NCI-H2196 (cell line): ENCODE measurements at regions not wholly inside any gene's neighbourhood (a gene's known extent, or its start where the extent isn't known, plus 50 kb on each side); places are given as distances from the start of the nearest gene placed in this dataset.
"Not testable (repeated sequence)": the region's sequence is repeated elsewhere in the genome, so short reads cannot be mapped to it uniquely, and the experiment has no call there.

ENCODE experiments used
- DNase-seq: peaks from one replicate; lab custom pipeline; 2025; ENCODE audit not compliant: unreplicated experiment; lab: John Stamatoyannopoulos, UW

- DNase-seq = no peak
Observed at GRCh38 chr3:159502986-159503385, 485.6 kb upstream of the IL12A start.

- DNase-seq = not testable (repeated sequence)
Observed at GRCh38 chr3:159510988-159511387, 477.6 kb upstream of the IL12A start.

- no peak for DNase-seq
Observed at GRCh38 chr3:159513444-159513843, 475.2 kb upstream of the IL12A start.

GRCh38 chr3:159513867-159514380, 474.7 kb upstream of the IL12A start:
- DNase-seq = no peak

GRCh38 chr3:159517105-159517504, 471.5 kb upstream of the IL12A start:
- no peak for DNase-seq

GRCh38 chr3:159520638-159521037, 468.0 kb upstream of the IL12A start:
- no peak for DNase-seq

- no peak for DNase-seq
Observed at GRCh38 chr3:159522276-159522675, 466.4 kb upstream of the IL12A start.

- no peak for DNase-seq
Observed at GRCh38 chr3:159528251-159528895, 460.3 kb upstream of the IL12A start.

- no peak for DNase-seq
Observed at GRCh38 chr3:159532577-159532976, 456.1 kb upstream of the IL12A start.

GRCh38 chr3:159534496-159534895, 454.1 kb upstream of the IL12A start:
- no peak for DNase-seq

- no peak for DNase-seq
Observed at GRCh38 chr3:159536876-159537275, 451.8 kb upstream of the IL12A start.

- no peak for DNase-seq
Observed at GRCh38 chr3:159538507-159538906, 450.1 kb upstream of the IL12A start.

- no peak for DNase-seq
Observed at GRCh38 chr3:159540882-159541495, 447.6 kb upstream of the IL12A start.

GRCh38 chr3:159548675-159549335, 439.8 kb upstream of the IL12A start:
- no peak for DNase-seq

GRCh38 chr3:159555205-159555604, 433.4 kb upstream of the IL12A start:
- no peak for DNase-seq

- DNase-seq = no peak
Observed at GRCh38 chr3:159559771-159560170, 428.9 kb upstream of the IL12A start.

- DNase-seq = no peak
Observed at GRCh38 chr3:159560214-159560979, 428.2 kb upstream of the IL12A start.

- DNase-seq = no peak
Observed at GRCh38 chr3:159565313-159565712, 423.3 kb upstream of the IL12A start.

- no peak for DNase-seq
Observed at GRCh38 chr3:159583662-159584061, 405.0 kb upstream of the IL12A start.

GRCh38 chr3:159584421-159584820, 404.2 kb upstream of the IL12A start:
- DNase-seq = no peak

- no peak for DNase-seq
Observed at GRCh38 chr3:159586571-159587202, 401.9 kb upstream of the IL12A start.
